Right lobe of liver (tissue), 6 donors: ENCODE measurements at regions not wholly inside any gene's neighbourhood (a gene's known extent, or its start where the extent isn't known, plus 50 kb on each side); places are given as distances from the start of the nearest gene placed in this dataset.
A peak's percentile ranks its signal among the peaks of the same experiment; 100 is the strongest.

ENCODE experiments used
- ATAC-seq, 4 donors: fragments of 200-7000 bp; cut with Tn5 transposase; one replicate each; pipeline ENCODE4 v1.9.1; 2020; ENCODE audit warnings: mild to moderate bottlenecking in 4 of 4, moderate library complexity in 4 of 4
- DNase-seq, 3 donors: peaks; one replicate each; pipeline ENCODE4 v3.0.0-alpha.2; 2020
- H3K27ac ChIP-seq, 3 donors: fragments of 200-600 bp; one replicate each; pipeline ENCODE4 v1.8.0; 2022
- H3K27me3 ChIP-seq, 2 donors: fragments of 200-600 bp; one replicate each; pipeline ENCODE4 v1.8.0; 2022
- H3K36me3 ChIP-seq, 4 donors: fragments of 200-600 bp; sonication (generic) in 1 of 4; one replicate each; pipeline versions ENCODE4 v1.5.1 to v1.8.0; 2017 to 2022; ENCODE audit warnings: control low read depth in 1 of 4
- H3K4me1 ChIP-seq, 4 donors: fragments of 200-600 bp; sonication (generic) in 1 of 4; one replicate each; pipeline versions ENCODE4 v1.5.1 to v1.8.0; 2017 to 2022; ENCODE audit warnings: control low read depth in 1 of 4
- H3K4me3 ChIP-seq, 3 donors: fragments of 200-600 bp; one replicate each; pipeline ENCODE4 v1.8.0; 2022
- H3K9me3 ChIP-seq, 4 donors: fragments of 200-600 bp; sonication (generic) in 1 of 4; one replicate each; pipeline versions ENCODE4 v1.5.1 to v1.8.0; 2017 to 2022; ENCODE audit warnings: control low read depth in 1 of 4
- CTCF ChIP-seq, 4 donors: fragments of 200-600 bp in 3 of 4; fragments of 450-650 bp in 1 of 4; IDR thresholded peaks; one replicate each; pipeline versions ENCODE4 v1.5.1 to v1.8.0; 2016 to 2022; ENCODE audit warnings: antibody characterized with exemption in 4 of 4, mild to moderate bottlenecking in 2 of 4
- POLR2A ChIP-seq: fragments of 450-650 bp; IDR thresholded peaks from one replicate; pipeline ENCODE4 v1.6.1; 2017; ENCODE audit warnings: antibody characterized with exemption, mild to moderate bottlenecking
- WGBS: methylation state at CpG from one replicate; pipeline ENCODE4 v1.1.6; 2018; ENCODE audit warnings: low coverage, low lambda C conversion rate; ENCODE audit not compliant: insufficient coverage; ENCODE audit errors: missing lambda C conversion rate; 5-methylcytosine and 5-hydroxymethylcytosine counted together
- intact Hi-C, 2 donors: fragments of 100-400 bp; cut with DNase I; formaldehyde crosslinking; loops; one replicate each; pipeline versions ENCODE4 v1.11.2 to v1.14.1; 2022
- donor health status: DM: no; HTN: yes; CAD: no.
- donor health status: DM: no; HTN: no; CAD: no.
- donor health status: DM: no; HTN: no; CAD: no.
- donor health status: DM: no; HTN: yes; CAD: no.
- donor health status: DM: no; HTN: yes; CAD: no.

GRCh38 chr2:143937723-143938350, 582.1 kb downstream of the ZEB2 start:
- ATAC-seq (no peak), DNase-seq (no peak)
- peaks cover 0 to 11% (median 0%) of the 10 kb centered on the region in 4 donors for H3K4me1 ChIP-seq
- TF ChIP-seq POLR2A (no peak), CTCF (IDR thresholded peaks at IDR 0.05) (no peak)
- intact Hi-C loops: no loop called here
- no peaks in the 10 kb centered on the region for H3K9me3 ChIP-seq
- H3K4me3 ChIP-seq: peak overlapping the region in 2 of 3 donors; percentile 30 to 45
- H3K36me3 ChIP-seq: no peaks in the 10 kb centered on the region
- peak overlapping the region in 2 of 3 donors; percentile 63 to 64 for H3K27ac ChIP-seq
- 15% methylated on average over 11 of the region's 11 CpGs for WGBS
- H3K27me3 ChIP-seq: no peaks in the 10 kb centered on the region

DNA sequence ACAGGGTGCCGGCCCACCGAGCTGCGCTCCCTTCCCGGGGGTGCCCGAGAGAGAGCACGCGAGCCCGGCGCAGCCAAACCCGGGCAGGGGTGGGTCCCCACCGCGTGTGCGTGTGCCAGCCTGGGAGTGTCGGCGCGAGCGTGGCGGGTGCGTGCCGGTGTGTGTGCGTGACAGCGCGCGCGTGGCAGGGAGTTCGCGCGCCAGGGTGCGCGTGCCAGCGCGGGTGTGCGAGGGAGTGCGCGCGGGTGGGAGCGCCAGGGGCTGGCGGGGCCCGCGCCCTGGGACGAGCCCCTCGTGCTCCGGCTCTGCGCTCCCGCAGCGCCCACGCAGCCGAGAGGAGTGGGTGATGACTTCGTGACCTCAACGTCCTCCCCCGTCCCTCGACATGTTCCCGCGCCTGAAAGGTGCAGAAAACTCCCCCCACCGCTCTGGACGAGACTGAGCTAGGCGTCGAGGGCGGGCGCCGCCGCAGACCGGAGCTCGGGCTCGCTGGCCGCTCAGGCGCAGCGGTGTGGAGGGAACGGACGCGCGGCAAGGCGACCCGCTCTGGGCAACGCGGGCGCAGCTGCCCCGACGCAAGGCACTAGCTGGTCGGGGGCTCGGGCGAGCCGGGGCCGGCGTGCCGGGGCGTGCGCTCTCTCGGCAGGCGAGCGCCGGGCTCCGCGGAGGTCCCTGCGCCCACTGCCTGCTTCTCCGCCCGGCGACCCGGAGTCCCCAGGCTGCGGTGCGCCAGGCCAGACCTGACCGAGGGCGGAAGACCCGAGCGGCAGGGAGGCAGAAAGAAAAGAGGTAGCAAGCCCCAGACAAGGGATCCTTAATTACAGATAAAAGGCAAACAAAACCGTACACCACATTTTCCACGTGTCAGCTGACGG, 582.8 kb downstream of the ZEB2 start:
- Histone ChIP-seq H3K4me3 (peak overlapping the region; percentile 30 to 45 (median 30)), H3K9me3 (no peaks in the 10 kb centered on the region), H3K27me3 (no peaks in the 10 kb centered on the region), H3K27ac (peak overlapping the region; percentile 43 to 64 (median 63)), H3K36me3 (no peaks in the 10 kb centered on the region), H3K4me1 (peaks cover 0 to 11% (median 0%) of the 10 kb centered on the region in 4 donors)
- DNase-seq (peak; percentile 30 to 57 (median 44)), ATAC-seq (peak; percentile 39 to 69 (median 50))
- intact Hi-C loops: no loop called here
- WGBS: 2% methylated on average over 48 of the region's 108 CpGs
- no peak for TF ChIP-seq CTCF (IDR thresholded peaks at IDR 0.05)
- TF ChIP-seq POLR2A: no peak

DNA sequence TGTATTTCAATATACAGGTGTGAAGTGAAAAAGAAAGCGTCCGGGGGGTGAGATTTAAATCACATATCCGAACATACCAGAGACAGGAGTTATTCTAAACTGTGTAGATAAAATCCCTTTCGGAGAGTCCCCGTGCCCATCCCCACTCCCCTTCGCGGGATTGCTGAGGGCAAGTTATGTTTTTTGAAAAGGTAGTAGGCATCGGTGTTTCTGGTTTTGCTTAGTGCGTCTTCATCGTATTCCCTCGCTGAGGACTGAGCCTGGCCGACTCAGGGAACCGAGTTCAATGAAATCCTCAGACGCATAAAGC, 583.4 kb downstream of the ZEB2 start:
- intact Hi-C loops: no loop called here
- no peak for DNase-seq
- TF ChIP-seq POLR2A (no peak), CTCF (IDR thresholded peaks at IDR 0.05) (no peak)
- ATAC-seq: no peak
- WGBS: 15% methylated on average over 13 of the region's 14 CpGs
- Histone ChIP-seq H3K9me3 (no peaks in the 10 kb centered on the region), H3K36me3 (no peaks in the 10 kb centered on the region), H3K4me1 (peaks cover 0 to 11% (median 0%) of the 10 kb centered on the region in 4 donors), H3K4me3 (peak overlapping the region; percentile 30 to 45 (median 30)), H3K27me3 (no peaks in the 10 kb centered on the region), H3K27ac (peak overlapping the region; percentile 43 to 64 (median 63))

DNA sequence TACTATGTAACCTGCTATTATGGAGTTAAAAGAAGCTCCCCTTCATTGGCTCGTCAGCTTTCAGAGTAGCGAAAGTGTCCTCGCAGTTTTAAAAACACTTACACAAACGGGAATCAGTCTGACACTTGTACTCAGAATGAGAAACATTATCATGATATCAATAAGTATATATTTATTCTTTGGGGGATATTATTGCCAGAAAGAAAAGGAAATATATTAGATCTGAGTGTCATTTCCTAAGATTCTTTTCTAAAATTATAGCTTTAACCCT, 584.5 kb downstream of the ZEB2 start:
- ATAC-seq: no peak
- 36% methylated on average over 4 of the region's 4 CpGs for WGBS
- Histone ChIP-seq H3K36me3 (no peaks in the 10 kb centered on the region), H3K27ac (no peak overlapping the region), H3K9me3 (no peaks in the 10 kb centered on the region), H3K4me1 (peaks cover 0 to 11% (median 0%) of the 10 kb centered on the region in 4 donors), H3K4me3 (no peak overlapping the region), H3K27me3 (no peaks in the 10 kb centered on the region)
- no peak for TF ChIP-seq POLR2A
- TF ChIP-seq CTCF (IDR thresholded peaks at IDR 0.05): no peak
- DNase-seq: no peak
- intact Hi-C loops: no loop called here
